Parathyroid adenoma (tissue), 2 donors: ENCODE measurements at regions not wholly inside any gene's neighbourhood (a gene's known extent, or its start where the extent isn't known, plus 50 kb on each side); places are given as distances from the start of the nearest gene placed in this dataset.

Experiments used
- H2AFZ ChIP-seq: fragments of 300-600 bp; sonication (generic); one replicate; pipeline ENCODE4 v1.7.0; 2017; ENCODE audit warnings: antibody characterized with exemption, mild to moderate bottlenecking
- H3K27ac ChIP-seq: fragments of 300-600 bp; sonication (generic); one replicate; pipeline ENCODE4 v1.7.0; 2017
- H3K27me3 ChIP-seq: fragments of 300-600 bp; sonication (generic); one replicate; pipeline ENCODE4 v1.7.0; 2017; ENCODE audit warnings: low read length; ENCODE audit not compliant: control insufficient read depth, insufficient read depth
- H3K36me3 ChIP-seq: fragments of 300-600 bp; sonication (generic); one replicate; pipeline ENCODE4 v1.7.0; 2017; ENCODE audit warnings: low read length; ENCODE audit not compliant: control insufficient read depth, insufficient read depth
- H3K4me1 ChIP-seq: fragments of 300-600 bp; sonication (generic); one replicate; pipeline ENCODE4 v1.7.0; 2017; ENCODE audit warnings: control low read depth
- H3K4me2 ChIP-seq: fragments of 300-600 bp; sonication (generic); one replicate; pipeline ENCODE4 v1.7.0; 2017; ENCODE audit warnings: low read length
- H3K4me3 ChIP-seq: fragments of 300-600 bp; sonication (generic); one replicate; pipeline ENCODE4 v1.7.0; 2017; ENCODE audit warnings: low read depth, low read length
- H3K79me2 ChIP-seq: fragments of 300-600 bp; sonication (generic); one replicate; pipeline ENCODE4 v1.7.0; 2017; ENCODE audit warnings: control low read depth
- H3K9ac ChIP-seq: fragments of 300-600 bp; sonication (generic); one replicate; pipeline ENCODE4 v1.7.0; 2017; ENCODE audit warnings: mild to moderate bottlenecking
- H3K9me3 ChIP-seq: fragments of 300-600 bp; sonication (generic); one replicate; pipeline ENCODE4 v1.7.0; 2017; ENCODE audit warnings: low read length; ENCODE audit not compliant: control insufficient read depth
- CTCF ChIP-seq: fragments of 300-600 bp; sonication (generic); IDR thresholded peaks from one replicate; pipeline ENCODE4 v1.7.0; 2017; ENCODE audit warnings: antibody characterized with exemption, mild to moderate bottlenecking
- donor health status: primary hyperparathyroidism.

GRCh38 chr6:140043357-140043756 is 668.9 kb upstream of the CITED2 start:
- Histone ChIP-seq H3K27ac (no peak overlapping the region), H3K4me3 (no peak overlapping the region), H2AFZ (no peak overlapping the region)

GRCh38 chr6:140041571-140042332 is 667.3 kb upstream of the CITED2 start:
- H3K27ac ChIP-seq = no peak overlapping the region
- H3K4me2 ChIP-seq = no peak overlapping the region
- no peak overlapping the region for H3K9ac ChIP-seq
- peak overlapping the region; percentile 43 for H2AFZ ChIP-seq
- H3K36me3 ChIP-seq = no peaks in the 10 kb centered on the region
- H3K4me3 ChIP-seq = no peak overlapping the region
- no peak for TF ChIP-seq CTCF
- H3K4me1 ChIP-seq = peaks cover 6% of the 10 kb centered on the region
- no peaks in the 10 kb centered on the region for H3K27me3 ChIP-seq
- H3K79me2 ChIP-seq = no peaks in the 10 kb centered on the region
- no peaks in the 10 kb centered on the region for H3K9me3 ChIP-seq

More at GRCh38 chr6:140043357-140043756, 668.9 kb upstream of the CITED2 start:
- Histone ChIP-seq H3K79me2 (no peaks in the 10 kb centered on the region), H3K4me2 (no peak overlapping the region), H3K4me1 (peaks cover 6% of the 10 kb centered on the region), H3K27me3 (no peaks in the 10 kb centered on the region), H3K36me3 (no peaks in the 10 kb centered on the region), H3K9me3 (no peaks in the 10 kb centered on the region), H3K9ac (no peak overlapping the region)
- TF ChIP-seq CTCF = no peak

DNA sequence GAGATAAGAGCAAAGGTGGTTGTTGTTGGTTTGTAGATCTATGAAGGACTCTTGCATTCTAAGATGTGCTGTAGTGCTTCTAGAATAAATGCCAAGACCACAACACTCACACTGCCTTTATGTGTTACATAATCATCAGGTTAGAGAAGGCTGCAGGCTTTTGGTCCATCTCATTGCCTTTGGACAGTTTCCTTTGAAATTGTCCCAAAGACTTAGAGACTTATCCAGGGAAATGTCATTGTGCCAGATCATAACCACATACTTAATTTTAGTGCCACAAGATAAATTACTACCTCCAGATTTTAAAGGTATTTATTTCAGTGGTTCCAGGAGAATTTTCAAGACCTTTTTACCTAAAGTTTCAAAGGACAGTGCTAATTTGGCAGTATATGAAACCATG is 666.6 kb upstream of the CITED2 start:
- no peak overlapping the region for H2AFZ ChIP-seq
- no peak overlapping the region for H3K4me3 ChIP-seq
- peaks cover 6% of the 10 kb centered on the region for H3K4me1 ChIP-seq
- no peaks in the 10 kb centered on the region for H3K27me3 ChIP-seq
- H3K4me2 ChIP-seq = no peak overlapping the region
- no peaks in the 10 kb centered on the region for H3K79me2 ChIP-seq
- H3K9me3 ChIP-seq = no peaks in the 10 kb centered on the region
- TF ChIP-seq CTCF = no peak
- H3K9ac ChIP-seq = no peak overlapping the region
- H3K27ac ChIP-seq = no peak overlapping the region
- H3K36me3 ChIP-seq = no peaks in the 10 kb centered on the region

DNA sequence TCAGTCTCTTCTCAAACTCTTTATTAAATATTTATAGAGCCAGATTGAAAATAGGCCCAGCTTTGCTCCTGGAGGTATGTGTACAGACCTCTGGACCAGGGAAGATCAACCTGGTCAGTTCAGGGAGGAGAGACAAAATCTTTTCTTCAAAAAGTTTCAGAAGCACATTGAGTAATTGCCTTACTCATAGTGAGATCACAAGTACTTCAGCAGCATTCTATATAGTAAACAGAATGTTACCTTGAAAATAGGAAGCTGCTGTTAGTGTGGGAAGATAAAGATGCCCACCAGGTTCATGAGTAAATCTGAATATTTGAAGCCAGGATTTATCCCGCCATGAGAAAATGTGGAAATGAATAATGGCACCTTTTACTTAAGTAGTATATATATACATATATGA is 665.9 kb upstream of the CITED2 start:
- no peak overlapping the region for H3K4me2 ChIP-seq
- H3K4me1 ChIP-seq = peaks cover 6% of the 10 kb centered on the region
- no peak for TF ChIP-seq CTCF
- no peak overlapping the region for H3K4me3 ChIP-seq
- H3K9ac ChIP-seq = no peak overlapping the region
- H3K9me3 ChIP-seq = no peaks in the 10 kb centered on the region
- H3K36me3 ChIP-seq = no peaks in the 10 kb centered on the region
- H3K79me2 ChIP-seq = no peaks in the 10 kb centered on the region
- no peaks in the 10 kb centered on the region for H3K27me3 ChIP-seq
- H3K27ac ChIP-seq = no peak overlapping the region
- no peak overlapping the region for H2AFZ ChIP-seq

DNA sequence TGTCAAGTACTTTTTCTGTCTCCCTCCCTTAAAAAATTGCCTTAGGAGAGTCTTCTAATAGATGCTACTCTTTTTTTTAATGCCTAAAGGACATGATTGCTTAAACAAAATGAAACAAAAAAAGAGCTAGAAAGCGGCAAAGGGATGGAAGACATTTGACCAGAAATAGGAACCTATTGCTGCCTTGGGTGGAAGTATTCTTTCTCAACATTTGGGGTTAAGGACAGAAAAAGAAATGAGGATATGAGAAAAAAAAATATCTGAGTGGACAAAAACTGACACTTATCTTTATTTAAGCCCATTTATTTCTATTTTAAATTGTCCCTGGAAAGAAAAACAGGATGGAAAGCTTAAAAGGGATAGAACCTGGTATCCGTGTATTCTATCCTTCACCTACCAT is 664.9 kb upstream of the CITED2 start:
- Histone ChIP-seq H3K9ac (no peak overlapping the region), H3K36me3 (no peaks in the 10 kb centered on the region), H3K27me3 (no peaks in the 10 kb centered on the region), H3K4me2 (no peak overlapping the region), H3K4me3 (no peak overlapping the region), H3K9me3 (no peaks in the 10 kb centered on the region), H2AFZ (no peak overlapping the region), H3K27ac (no peak overlapping the region), H3K79me2 (no peaks in the 10 kb centered on the region), H3K4me1 (peaks cover 6% of the 10 kb centered on the region)
- no peak for TF ChIP-seq CTCF
